Ishikawa (cell line): ENCODE measurements at regions not wholly inside any gene's neighbourhood (a gene's known extent, or its start where the extent isn't known, plus 50 kb on each side); places are given as distances from the start of the nearest gene placed in this dataset.

Experiments
- CEBPB ChIP-seq: IDR thresholded peaks from 2 replicates; pipeline ENCODE4 v1.6.1; 2012
- CREB1 ChIP-seq: IDR thresholded peaks from 2 replicates; pipeline ENCODE4 v1.6.1; 2012; ENCODE audit warnings: low read depth
- EGR1 ChIP-seq: IDR thresholded peaks from 2 replicates; pipeline ENCODE4 v1.6.1; 2012
- EP300 ChIP-seq: IDR thresholded peaks from 2 replicates; pipeline ENCODE4 v1.6.1; 2012; ENCODE audit warnings: borderline replicate concordance
- FOXM1 ChIP-seq: IDR thresholded peaks from 2 replicates; pipeline ENCODE4 v1.6.1; 2012; ENCODE audit warnings: low read depth, borderline replicate concordance
- MAX ChIP-seq: IDR thresholded peaks from 2 replicates; pipeline ENCODE4 v1.6.1; 2012
- NFIC ChIP-seq: IDR thresholded peaks from 2 replicates; pipeline ENCODE4 v1.6.1; 2012
- RAD21 ChIP-seq: IDR thresholded peaks from 2 replicates; pipeline ENCODE4 v1.6.1; 2012; ENCODE audit warnings: low read depth
- REST ChIP-seq: IDR thresholded peaks from 2 replicates; pipeline ENCODE4 v1.6.1; 2012; ENCODE audit warnings: low read depth, mild to moderate bottlenecking
- TAF1 ChIP-seq: IDR thresholded peaks from 2 replicates; pipeline ENCODE4 v1.6.1; 2012; ENCODE audit warnings: low read depth, mild to moderate bottlenecking
- TCF12 ChIP-seq: IDR thresholded peaks from 2 replicates; pipeline ENCODE4 v1.6.1; 2012; ENCODE audit warnings: low read depth
- TEAD4 ChIP-seq: IDR thresholded peaks from 2 replicates; pipeline ENCODE4 v1.6.1; 2012
- USF1 ChIP-seq: IDR thresholded peaks from 2 replicates; pipeline ENCODE4 v1.6.1; 2012
- YY1 ChIP-seq: IDR thresholded peaks from 2 replicates; pipeline ENCODE4 v1.6.1; 2012; ENCODE audit warnings: low read depth
- ZBTB7A ChIP-seq: IDR thresholded peaks from 2 replicates; pipeline ENCODE4 v1.6.1; 2012; ENCODE audit warnings: low read depth

GRCh38 chr3:94234177-94234788, 171.4 kb downstream of the NSUN3 start:
- no peak for TF ChIP-seq USF1
- TF ChIP-seq YY1 = no peak
- TF ChIP-seq REST = no peak
- no peak for TF ChIP-seq NFIC
- peak; percentile 75 for TF ChIP-seq RAD21
- no peak for TF ChIP-seq EP300

GRCh38 chr3:94241986-94242385, 179.1 kb downstream of the NSUN3 start:
- TF ChIP-seq TEAD4 (no peak), MAX (no peak), CEBPB (no peak), ZBTB7A (no peak), EP300 (no peak), FOXM1 (no peak), TCF12 (no peak), TAF1 (no peak), EGR1 (no peak), NFIC (no peak), CREB1 (no peak), YY1 (no peak)

GRCh38 chr3:94246171-94246570, 183.3 kb downstream of the NSUN3 start:
- TF ChIP-seq EGR1 (no peak), EP300 (no peak), CREB1 (no peak), MAX (no peak), USF1 (no peak), RAD21 (no peak), YY1 (no peak), FOXM1 (no peak), REST (no peak)

- TF ChIP-seq CREB1 = no peak
- no peak for TF ChIP-seq ZBTB7A
- TF ChIP-seq NFIC = no peak
- TF ChIP-seq TCF12 = no peak
- TF ChIP-seq USF1 = no peak
- no peak for TF ChIP-seq TEAD4
- TF ChIP-seq FOXM1 = no peak
- TF ChIP-seq EP300 = no peak
- no peak for TF ChIP-seq CEBPB
- no peak for TF ChIP-seq MAX
- TF ChIP-seq YY1 = no peak
- no peak for TF ChIP-seq EGR1
- TF ChIP-seq TAF1 = no peak
- TF ChIP-seq REST = no peak
- no peak for TF ChIP-seq RAD21
Measured at GRCh38 chr3:94248042-94248441, 185.2 kb downstream of the NSUN3 start.
